22Rv1 (cell line): ENCODE measurements at regions not wholly inside any gene's neighbourhood (a gene's known extent, or its start where the extent isn't known, plus 50 kb on each side); places are given as distances from the start of the nearest gene placed in this dataset.
"Not testable (repeated sequence)": the region's sequence is repeated elsewhere in the genome, so short reads cannot be mapped to it uniquely, and the experiment has no call there.

Experiments used
- H3K27ac ChIP-seq: fragments of 450-650 bp; 2 replicates; pipeline ENCODE4 v1.5.1; 2017
- ZFX ChIP-seq: fragments of 450-650 bp; IDR thresholded peaks from 2 replicates; pipeline ENCODE4 v1.6.1; 2017; ENCODE audit warnings: antibody characterized with exemption, borderline replicate concordance
- TF ChIP-seq, protein P1 (sequence below): fragments of 450-650 bp; IDR thresholded peaks from 2 replicates; pipeline ENCODE4 v1.5.1; 2017; ENCODE audit warnings: mild to moderate bottlenecking

DNA sequence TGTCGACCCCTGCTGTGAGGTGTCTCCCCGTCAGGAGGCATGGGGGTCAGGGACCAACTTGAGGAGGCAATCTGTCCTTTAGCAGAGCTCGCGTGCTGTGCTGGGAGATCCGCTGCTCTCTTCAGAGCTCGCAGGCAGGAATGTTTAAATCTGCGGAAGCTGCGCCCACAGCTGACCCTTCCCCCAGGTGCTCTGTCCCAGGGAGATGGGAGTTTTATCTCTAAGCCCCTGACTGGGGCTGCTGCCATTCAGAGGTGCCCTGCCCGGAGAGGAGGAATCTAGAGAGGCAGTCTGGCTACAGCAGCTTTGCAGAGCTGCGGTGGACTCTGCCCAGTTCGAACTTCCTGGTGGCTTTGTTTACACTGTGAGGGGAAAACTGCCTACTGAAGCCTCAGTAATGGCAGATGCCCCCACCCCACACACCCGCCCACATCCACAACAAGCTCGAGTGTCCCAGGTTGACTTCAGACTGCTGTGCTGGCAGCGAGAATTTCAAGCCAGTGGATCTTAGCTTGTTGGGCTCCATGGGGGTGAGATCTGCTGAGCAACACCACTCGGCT, 133.1 kb downstream of the CENPC start:
- H3K27ac ChIP-seq, result not testable (repeated sequence)

DNA sequence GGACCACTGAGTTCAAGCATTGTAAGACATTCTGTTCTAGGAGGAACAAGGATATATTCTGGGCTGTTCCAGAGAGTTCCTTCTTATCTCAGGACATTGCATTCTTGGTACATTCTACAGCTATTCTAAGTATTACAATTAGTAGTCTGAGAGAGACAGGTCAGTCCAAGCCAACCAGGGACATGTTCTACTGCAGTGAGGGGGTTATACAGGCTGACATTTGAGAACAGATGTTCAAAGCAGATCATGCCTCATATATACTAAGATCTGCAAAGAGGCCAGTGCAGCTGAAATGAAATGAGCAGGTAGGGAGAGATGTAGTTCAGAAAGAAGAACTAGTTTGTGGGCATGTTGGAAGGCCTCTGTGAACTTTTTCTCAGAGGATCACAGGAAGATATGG, 142.0 kb downstream of the CENPC start:
- no peak overlapping the region for H3K27ac ChIP-seq

DNA sequence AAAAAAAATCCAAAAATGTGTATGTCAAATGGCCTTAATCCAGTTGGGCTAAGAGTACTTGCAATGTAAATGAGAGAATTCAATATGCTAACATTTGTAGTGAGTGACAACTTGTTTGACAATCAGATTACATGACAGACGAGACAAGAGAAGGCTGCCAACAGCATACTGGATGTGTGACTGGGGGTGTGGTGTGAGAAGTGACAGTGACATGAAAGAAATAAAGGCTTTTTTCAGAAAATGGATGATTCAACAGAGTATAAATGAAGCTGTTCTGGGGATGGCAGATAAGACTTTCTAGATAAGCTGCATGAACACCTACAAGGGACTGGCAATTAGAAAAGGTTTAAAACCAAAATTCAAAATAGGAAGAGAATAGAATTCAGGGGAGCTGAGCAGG, 143.4 kb downstream of the CENPC start:
- no peak overlapping the region for H3K27ac ChIP-seq
- TF ChIP-seq, protein P1, sequence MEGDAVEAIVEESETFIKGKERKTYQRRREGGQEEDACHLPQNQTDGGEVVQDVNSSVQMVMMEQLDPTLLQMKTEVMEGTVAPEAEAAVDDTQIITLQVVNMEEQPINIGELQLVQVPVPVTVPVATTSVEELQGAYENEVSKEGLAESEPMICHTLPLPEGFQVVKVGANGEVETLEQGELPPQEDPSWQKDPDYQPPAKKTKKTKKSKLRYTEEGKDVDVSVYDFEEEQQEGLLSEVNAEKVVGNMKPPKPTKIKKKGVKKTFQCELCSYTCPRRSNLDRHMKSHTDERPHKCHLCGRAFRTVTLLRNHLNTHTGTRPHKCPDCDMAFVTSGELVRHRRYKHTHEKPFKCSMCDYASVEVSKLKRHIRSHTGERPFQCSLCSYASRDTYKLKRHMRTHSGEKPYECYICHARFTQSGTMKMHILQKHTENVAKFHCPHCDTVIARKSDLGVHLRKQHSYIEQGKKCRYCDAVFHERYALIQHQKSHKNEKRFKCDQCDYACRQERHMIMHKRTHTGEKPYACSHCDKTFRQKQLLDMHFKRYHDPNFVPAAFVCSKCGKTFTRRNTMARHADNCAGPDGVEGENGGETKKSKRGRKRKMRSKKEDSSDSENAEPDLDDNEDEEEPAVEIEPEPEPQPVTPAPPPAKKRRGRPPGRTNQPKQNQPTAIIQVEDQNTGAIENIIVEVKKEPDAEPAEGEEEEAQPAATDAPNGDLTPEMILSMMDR, result no peak
- no peak for TF ChIP-seq ZFX

More for the DNA sequence above, 142.0 kb downstream of the CENPC start:
- TF ChIP-seq, protein P1, result no peak
- no peak for TF ChIP-seq ZFX

DNA sequence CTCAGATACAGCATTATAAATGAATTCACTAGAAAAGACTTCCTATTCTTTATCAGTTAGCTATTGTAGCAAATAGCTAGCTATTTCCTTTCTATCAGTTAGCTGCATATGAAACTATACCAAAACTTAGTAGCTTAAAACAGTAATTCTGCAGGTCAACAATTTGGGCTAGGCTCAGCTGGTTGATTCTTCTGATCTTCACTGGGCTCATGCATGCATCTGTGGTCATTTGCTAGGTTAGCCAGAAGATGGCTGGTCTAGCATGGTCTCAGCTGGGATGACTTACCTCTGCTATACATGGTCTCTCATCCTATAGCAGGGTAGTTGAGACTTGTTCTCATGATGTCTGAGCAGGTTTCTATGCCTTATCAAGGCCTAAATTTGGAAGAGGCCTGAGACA, 147.4 kb downstream of the CENPC start:
- TF ChIP-seq, protein P1, result no peak
- no peak for TF ChIP-seq ZFX

DNA sequence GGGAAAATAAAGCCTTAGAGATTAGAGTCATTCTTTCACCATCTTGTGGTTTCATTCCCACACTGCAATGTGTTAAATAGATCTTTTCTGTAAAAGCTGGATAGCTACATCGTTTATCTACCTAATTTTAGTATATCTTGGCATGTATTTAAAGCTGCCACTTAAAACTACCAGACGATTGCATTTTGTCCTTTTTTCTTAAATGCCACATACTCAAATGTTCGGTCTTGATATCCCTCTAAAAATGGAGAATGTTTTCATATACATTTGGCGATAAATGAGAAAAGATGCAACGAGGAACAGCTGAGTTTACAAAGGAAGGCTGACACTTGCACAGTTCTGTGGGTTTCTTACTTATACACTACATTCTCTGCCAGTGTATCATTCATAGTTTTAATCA, 148.3 kb downstream of the CENPC start:
- TF ChIP-seq ZFX, result no peak
- TF ChIP-seq, protein P1, result no peak
- no peak overlapping the region for H3K27ac ChIP-seq

More for the DNA sequence above, 147.4 kb downstream of the CENPC start:
- H3K27ac ChIP-seq, result no peak overlapping the region

DNA sequence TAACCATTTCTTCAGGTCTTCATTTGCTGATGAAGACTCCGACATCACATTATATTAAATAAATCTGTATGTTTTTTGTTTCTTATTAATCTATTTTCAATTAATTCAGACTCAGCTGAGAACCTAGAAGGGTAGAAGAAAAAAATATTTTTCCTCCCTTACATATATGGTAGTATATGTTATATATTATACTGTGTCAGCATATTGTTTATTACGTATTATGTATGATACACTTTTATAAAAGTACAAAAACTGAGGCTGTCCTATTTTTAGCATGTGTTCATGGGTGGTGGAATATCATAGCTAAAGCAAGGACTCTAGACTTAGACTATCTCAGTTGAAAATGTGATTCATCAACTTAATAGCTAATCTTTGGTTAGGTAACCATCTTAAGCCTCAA, 149.3 kb downstream of the CENPC start:
- H3K27ac ChIP-seq, result no peak overlapping the region
- TF ChIP-seq ZFX, result no peak
- TF ChIP-seq, protein P1, result no peak

DNA sequence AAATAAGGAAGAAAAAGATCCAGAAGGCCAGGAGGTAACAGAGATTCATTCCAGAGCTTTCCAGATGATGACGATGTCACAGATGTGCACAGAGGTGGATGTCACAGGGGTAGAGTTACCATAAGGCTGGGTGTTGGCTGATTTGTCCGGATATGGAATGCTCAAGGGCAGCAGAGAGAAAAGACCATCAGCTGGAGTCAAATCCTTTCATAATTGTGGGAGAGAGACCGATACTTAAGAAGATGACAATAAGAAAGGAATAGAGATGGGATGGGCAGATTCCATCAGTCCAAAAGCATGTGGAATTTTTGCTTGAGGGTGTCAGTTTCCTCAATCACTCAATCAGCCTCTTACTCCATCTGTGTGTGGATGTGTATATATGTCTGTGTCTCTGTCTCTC, 150.4 kb downstream of the CENPC start:
- no peak for TF ChIP-seq ZFX
- TF ChIP-seq, protein P1, result no peak
- H3K27ac ChIP-seq, result no peak overlapping the region

DNA sequence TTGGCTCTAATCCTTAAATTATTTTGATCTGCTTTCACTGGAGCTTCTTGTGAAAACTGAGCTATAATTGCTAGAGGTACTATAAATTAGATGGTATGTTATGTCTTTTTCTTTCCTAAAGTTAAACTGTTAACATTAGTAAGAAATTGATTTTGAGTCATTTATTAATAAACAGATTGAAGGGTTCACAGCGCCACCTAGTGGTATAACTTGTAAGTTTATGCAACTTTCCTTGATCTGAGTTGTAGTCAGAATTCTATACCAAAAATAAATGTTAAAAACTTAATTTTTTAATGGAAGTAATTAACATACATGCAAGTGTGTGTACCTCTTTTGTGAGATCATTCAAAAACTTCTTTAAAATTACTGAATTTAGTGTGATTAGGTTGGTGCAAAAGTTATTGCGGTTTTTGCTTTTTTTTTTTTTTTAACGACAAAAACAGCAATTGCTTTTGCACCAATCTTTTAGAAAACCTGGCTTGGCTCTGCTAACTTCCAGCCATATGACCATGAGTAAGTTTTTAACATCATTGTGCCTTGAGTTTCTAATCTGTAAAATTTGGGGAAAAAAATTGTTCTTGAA, 151.5 kb downstream of the CENPC start:
- no peak for TF ChIP-seq ZFX
- TF ChIP-seq, protein P1, result peak; percentile 84

More for the DNA sequence above, 151.5 kb downstream of the CENPC start:
- H3K27ac ChIP-seq, result no peak overlapping the region
